Raji (cell line): ENCODE measurements at regions not wholly inside any gene's neighbourhood (a gene's known extent, or its start where the extent isn't known, plus 50 kb on each side); places are given as distances from the start of the nearest gene placed in this dataset.

Experiments used
- POLR2A ChIP-seq: IDR thresholded peaks from 2 replicates; pipeline ENCODE4 v1.6.1; 2011; ENCODE audit warnings: low read depth, low read length, control low read depth; ENCODE audit not compliant: insufficient read depth

DNA sequence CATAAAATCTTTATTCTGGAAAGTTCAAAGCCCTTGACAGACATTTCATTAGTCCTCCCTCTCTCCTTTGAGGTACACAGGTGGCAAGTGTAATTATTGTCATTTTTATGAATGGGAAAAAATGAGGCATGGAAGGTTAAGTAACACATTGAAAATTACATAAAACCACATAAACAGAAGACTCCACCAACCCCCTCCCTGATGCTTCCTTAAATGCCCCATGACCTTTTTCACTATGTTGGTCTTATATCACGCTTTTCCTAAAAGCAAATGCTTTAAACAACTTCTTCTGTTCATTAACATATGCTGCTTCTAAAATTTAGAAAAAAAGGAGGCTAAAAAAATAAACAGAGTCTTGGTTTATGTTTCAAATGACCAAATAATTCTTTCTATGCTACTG, 648.4 kb downstream of the PTPRC start:
- no peak for TF ChIP-seq POLR2A

DNA sequence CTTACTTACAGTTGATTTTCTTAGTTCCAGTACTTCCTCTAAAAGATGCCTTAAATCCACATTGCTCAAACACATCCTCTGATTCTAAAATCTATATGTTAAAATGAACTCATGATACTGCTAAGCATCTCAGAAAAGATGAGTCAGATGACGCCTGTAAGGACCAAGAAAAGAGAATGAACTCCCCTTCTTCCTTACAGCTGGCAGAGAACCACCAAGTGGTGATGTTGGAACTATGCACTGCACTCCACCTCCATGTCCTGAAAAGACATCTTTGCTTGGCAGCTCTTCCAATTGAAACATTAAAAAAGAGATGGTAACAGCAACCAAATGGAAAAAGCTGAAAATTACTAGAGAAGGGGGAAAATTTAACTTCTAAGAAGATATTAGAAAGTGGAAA, 648.8 kb downstream of the PTPRC start:
- TF ChIP-seq POLR2A: no peak

DNA sequence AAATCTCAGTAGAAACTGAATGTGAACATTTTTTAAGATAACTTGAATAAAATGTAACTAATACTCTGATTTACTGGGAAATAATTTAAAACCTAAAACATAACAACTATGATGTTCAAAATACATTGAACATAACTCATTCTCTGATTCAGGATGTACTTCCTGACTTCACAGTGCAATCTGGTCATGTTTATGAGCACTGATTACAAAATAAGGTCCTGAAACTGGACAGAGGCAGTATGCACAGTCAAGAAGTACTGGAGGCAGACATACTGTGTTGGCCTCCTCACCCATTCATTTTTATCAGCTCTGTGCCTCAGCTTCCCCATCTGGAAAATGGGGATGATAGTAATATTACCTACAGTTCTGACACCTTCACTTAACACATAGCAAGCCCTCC, 651.3 kb downstream of the PTPRC start:
- TF ChIP-seq POLR2A: no peak

DNA sequence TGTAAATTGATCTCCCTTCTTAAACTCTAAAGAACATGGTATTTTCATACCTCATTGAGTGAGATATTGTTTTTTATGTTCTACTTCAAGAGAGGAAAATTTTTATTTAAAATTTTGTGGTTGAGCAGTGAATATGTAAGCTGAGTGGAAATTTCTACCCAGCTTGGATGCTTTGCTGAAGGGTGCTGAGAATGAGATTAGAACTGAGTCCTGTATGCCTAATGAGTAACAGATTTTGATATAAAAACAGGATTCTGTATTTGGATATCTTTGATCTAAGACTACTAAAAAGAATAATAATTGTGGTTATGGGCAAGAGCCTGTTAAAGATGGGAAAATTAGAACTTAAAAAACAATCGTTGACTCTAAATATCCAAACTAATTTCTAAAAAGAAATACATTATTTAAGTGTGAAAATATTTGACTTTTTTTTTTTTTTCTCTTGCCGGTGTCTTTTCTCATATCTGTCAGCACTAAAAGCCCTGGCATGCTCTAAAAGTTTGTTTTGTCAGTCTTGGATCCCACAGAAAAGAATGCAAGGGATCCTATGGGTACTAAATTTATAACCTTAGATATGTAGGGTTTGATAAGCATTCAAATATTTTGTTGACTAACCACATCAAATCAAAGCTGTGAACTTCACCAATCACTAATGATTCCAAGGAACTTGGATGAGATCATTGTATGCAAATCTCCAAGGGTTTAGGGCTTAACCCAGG, 652.3 kb downstream of the PTPRC start:
- no peak for TF ChIP-seq POLR2A

DNA sequence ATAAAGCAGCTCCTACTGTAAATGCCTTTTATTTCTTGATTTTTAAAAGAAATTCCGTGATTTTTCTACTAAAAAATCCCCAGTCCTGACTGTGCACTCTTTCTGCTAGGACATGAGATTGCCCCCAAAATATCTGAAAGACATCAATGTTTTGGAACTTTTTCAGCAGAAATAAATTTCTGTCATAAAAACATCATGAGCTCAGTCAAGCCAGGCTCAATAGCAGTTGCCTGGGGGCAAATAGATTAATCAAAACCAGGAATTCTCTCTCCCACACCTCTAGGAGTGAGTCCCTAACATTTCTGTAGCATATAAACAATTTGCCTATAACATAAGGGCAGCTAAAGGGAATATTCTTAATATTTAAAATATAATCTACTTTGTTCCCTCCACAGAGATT, 654.1 kb downstream of the PTPRC start:
- no peak for TF ChIP-seq POLR2A

DNA sequence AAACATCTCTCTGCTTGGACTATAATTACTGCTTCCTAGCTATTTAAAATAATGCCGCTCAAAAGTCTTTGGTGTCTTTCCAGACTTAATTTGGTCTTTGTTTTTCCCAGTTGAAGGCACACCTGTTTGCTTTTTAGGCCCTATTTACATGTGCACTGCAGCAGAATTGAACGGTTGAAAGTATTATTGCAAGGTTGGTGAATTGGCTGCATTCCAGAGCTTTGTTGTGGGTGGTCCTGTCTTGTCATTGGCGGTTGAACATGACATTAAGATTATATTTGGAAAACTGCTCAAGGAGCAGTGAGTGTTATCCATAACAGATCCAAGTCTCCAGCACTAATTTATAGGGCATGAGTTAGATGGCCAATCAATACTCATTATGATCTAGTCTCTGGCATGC, 656.3 kb downstream of the PTPRC start:
- no peak for TF ChIP-seq POLR2A

DNA sequence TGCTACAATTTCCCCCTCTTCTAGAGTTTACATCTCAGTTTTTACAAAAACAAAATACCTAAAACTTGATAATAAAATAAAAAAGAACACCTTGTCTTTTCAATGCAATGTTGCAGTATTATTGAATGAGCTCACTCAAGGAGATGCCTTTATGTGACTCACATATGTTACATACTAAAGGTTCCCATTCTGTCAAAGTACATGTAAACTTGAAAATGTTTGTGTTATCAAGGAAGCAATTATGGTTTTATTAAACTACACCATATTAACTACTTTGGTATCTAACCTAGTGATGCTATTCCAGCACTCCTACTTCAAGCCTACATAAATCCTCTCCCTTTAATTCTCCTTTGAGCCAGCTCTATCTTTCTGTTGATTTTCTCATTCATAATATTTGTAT, 658.3 kb downstream of the PTPRC start:
- no peak for TF ChIP-seq POLR2A

DNA sequence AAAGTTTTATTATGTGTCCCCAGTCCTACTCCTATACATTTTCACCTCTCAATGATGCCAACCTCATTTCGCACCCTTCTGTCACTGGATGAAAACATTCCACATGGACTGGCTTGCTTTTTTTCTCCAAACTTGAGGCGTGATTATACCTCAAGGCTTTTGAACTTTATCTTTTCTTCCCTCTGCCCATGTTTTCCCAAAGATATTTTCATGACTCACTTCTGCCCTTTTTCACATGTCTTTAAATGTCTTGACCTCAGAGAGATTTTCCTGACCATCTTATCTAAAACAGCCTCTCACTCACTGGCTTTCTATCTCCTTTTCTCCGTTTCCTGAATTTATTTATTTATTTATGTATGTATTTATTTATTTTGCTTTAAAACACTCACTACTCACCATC, 659.0 kb downstream of the PTPRC start:
- TF ChIP-seq POLR2A: no peak

DNA sequence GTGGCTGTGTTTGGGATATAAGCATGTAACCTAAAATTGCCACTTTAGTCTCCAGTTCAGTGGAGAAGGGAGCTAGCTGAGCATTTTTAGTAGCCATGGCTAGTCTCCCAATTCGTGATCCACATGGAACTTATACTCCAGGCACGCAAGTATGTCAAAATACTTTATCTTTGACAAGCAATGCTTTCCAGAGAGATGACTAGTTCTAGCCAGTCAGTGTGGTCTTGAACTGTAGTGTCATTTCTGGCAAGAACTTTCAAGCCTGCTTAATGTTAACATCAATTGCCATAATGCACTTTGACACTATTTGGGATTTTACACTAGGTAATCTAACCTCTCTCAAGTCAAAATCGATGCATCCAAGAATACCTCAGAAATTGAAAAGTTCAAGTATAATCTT, 660.0 kb downstream of the PTPRC start:
- no peak for TF ChIP-seq POLR2A

DNA sequence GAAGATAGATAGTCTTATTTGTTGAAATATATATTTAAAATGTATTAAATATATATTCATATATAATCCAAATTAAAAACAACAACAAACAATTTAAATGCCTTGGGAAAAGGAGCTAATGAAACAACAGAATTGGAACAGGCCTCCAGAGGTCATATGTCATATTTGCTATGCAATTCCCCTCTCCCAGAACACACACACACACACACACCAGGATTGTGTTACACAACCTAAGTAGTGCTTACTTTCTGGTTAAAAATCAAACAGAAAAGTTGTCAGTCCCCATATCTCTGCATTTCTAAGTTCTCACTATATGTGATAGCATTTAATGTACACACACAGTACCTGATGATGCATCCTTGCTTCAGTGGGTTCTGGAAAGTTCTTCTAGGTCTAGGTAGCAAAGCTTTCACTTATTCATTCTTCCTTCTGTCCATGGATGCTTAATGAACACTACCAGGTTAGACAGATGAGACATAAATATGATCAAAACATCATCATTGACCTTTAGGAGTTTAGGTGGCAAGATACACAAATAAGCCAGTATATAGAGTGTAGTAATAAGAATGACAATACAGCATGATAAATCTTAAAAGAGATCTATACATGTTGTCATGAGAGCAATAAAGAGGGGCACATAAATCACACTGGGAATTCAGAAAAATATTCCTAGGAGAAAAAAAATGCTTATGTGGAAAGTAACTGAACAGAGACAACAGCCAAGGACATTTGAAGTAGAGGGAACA, 662.8 kb downstream of the PTPRC start:
- no peak for TF ChIP-seq POLR2A

DNA sequence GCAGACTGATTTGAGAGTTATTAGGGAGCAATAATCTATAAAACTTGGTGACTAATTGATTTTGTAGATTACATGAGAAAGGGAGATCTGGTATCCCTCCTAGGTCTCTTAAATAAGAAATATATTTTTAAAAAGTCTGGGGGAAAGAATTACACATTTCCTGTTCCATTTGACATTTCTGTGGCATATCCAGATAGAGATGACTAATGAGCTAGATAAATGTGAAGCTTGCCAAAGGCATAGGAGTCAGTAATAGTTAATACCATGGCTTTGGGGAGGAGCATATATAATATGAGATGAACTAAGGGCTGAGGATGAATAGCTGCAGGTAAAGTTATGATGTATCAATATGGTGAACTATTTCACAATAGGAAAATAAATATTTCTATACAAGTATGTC, 663.7 kb downstream of the PTPRC start:
- TF ChIP-seq POLR2A: no peak

DNA sequence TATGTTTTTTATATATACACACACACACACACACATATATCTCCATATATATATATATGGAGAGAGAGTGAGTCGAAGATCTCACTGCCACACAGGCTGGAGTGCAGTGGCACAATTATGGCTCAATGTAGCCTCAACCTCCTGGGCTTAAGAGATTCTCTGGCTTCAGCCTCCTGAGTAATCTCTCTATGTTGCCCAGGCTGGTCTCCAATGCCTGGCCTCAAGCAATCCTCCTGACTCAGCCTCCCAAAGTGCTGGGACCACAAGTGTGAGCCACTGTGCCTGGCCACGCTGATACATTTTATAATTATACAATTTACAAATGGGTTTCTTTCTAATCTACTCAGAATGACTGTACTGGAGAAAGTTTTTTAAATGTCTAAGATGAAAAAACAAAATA, 664.2 kb downstream of the PTPRC start:
- TF ChIP-seq POLR2A: no peak

DNA sequence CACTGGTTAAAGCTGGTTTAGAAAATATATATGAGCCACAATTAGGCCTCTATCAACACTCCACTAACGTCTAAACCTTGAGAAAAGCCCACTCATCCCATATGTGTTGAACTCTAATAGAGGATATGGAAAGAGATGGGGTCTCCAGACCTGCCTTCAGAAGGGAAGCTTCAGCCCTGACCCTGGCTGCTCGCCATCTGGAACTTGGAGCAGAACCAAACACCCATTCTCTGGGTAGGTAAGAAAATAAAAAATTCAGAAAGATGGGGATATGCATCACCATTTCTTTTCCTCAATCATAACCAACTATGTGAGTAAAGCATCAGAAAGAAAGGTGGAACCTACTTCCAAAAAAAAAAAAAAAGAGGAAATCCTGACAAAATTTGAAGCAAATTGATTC, 666.2 kb downstream of the PTPRC start:
- no peak for TF ChIP-seq POLR2A

DNA sequence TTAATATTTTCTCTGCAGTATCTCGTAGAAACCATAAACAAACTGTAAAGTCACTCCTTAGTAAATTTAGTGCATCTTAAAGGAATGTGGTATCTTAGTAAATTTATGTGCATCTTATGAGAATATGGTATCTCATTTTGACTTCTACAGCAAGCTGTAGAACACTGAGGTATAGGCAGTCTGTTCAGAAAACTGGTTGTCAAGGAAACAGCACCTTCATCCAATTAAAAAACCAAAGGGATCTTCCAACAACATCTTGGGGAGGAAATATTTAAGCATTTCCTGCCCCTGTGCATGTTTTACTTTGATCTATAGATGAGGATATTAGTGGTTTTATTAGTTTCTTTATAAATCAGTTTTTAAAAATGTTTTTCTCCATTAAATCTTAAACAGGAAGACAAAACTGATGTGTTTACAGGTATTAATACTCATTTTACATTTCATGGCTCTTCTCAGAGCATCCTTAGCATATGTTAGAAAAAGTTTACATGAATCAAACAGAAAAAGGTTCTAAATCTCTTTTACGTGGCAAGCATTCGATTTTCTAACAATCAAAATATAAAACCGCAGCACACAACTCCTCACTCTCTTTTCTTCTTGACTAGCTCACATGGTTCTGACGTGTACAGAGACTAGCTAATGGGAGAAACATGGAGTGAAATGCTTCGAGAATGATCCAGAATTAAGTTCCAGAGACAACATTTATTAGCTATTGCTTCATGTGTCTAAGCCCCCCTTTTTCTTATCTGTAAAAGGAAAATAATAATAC, 668.8 kb downstream of the PTPRC start:
- no peak for TF ChIP-seq POLR2A

DNA sequence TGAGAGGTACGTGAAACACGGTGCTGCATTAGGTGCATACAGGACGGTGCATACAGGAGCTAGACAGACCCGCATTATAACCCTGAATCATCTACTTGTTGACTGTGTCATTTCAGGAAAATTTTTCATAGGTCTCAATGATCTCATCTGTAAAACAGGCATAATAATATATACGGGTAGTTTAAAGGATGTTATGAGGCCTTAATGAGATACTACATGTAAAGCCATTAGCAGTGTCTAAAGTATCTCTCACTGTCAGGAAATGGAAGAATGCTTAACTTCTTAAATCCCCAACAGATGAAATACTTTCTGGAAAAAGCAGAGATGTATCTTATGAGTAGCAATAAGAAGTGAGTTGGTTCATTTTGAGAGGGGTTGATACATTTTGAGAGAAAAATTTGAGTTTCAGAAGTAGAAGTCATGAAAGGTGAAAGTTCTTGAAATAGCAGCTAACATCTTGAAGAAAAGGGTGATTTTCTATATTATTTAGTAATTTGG, 669.6 kb downstream of the PTPRC start:
- TF ChIP-seq POLR2A: no peak

DNA sequence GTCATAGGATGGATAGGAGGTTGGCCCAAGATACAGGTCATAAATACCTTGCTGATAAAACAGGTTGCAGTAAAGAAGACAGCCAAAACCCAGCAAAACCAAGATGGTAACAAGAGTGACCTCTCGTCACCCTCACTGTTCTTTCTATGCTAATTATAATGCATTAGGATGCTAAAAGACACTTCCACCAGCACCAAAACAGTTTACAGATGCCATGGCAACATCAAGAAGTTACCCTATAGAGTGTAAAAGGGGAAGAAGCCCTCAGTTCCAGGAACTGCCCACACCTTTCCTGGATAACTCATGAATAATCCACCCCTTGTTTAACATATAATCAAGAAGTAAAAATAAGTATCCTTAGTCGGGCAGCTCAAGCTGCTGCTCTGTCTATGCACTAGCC, 671.9 kb downstream of the PTPRC start:
- no peak for TF ChIP-seq POLR2A
